ENCODE measurements at regions not wholly inside any gene's neighbourhood (a gene's known extent, or its start where the extent isn't known, plus 50 kb on each side); places are given as distances from the start of the nearest gene placed in this dataset.

DNA sequence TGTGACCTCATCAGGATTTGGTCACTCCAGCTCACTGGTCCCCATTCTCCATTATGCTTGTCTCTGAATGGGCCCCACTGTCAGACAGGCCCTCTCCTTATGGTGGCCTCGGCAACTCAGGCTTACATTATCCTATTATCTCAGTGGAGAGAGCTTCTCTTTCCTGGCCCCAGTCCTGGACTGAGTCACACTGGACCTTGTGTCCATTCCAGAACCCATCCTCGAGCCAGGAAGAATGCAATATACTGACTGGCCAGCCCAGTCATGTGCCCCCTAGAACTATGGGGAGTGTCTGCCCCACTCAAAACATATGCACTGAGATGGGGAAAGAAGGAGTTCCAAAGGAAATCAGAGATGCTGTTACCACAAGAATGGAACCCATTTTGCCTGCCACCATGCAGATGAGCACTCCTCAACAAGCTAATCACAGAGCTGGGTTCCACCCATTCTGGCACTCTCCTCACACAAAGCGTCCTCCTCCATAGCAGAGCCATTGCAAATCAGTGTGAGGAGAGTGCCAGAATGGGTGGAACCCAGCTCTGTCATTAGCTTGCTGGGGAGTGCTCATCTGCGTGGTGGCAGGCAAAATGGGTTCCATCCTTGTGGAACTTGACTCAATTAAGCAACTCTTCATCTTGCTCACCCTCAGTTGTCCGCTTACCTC, 71.9 kb downstream of the CHRNA1 start:
- Histone ChIP-seq H3K27me3 (replicated peaks in 1 of 4; ENCODE audit: control extremely low read depth in 1 of 4, control insufficient read depth in 3 of 4, insufficient read depth in 4 of 4, low read length in 3 of 4) (peaks cover 0 to 22% (median 0%) of the 10 kb centered on the region in 4 experiments), H3K9me3 (ENCODE audit: control extremely low read depth in 1 of 3, control insufficient read depth in 2 of 3, insufficient read depth in 1 of 3, low read length in 2 of 3) (no peaks in the 10 kb centered on the region), H3K4me3 (ENCODE audit: control extremely low read depth in 1 of 5, extremely low read depth in 1 of 5, insufficient read depth in 1 of 5, low read depth in 2 of 5, low read length in 4 of 5) (no peak overlapping the region), H2AFZ (ENCODE audit: insufficient read depth, low read depth, low read length, poor library complexity, severe bottlenecking) (no peak overlapping the region), H3K4me1 (ENCODE audit: control insufficient read depth in 2 of 2, insufficient read depth in 2 of 2, low read length in 2 of 2) (peaks cover 3 to 7% of the 10 kb centered on the region in 2 donors), H3K4me2 (replicated peaks; ENCODE audit: low read depth, low read length, poor library complexity, severe bottlenecking) (no peak overlapping the region), H3K9ac (ENCODE audit: low read length) (no peak overlapping the region), H3K79me2 (ENCODE audit: control insufficient read depth, insufficient read depth, low read length) (peaks cover 6% of the 10 kb centered on the region), H3K36me3 (replicated peaks in 1 of 2; ENCODE audit: control extremely low read depth in 1 of 2, control insufficient read depth in 1 of 2, extremely low read depth in 1 of 2, insufficient read depth in 2 of 2, low read length in 1 of 2) (no peaks in the 10 kb centered on the region), H4K20me1 (ENCODE audit: control insufficient read depth, insufficient read depth, low read length, poor library complexity, severe bottlenecking) (no peaks in the 10 kb centered on the region), H3K27ac (ENCODE audit: low read length in 2 of 2) (no peak overlapping the region)
- Mint-ChIP-seq H3K27me3 (peaks cover 19% of the 10 kb centered on the region), H3K4me3 (no peak overlapping the region), H3K4me1 (peaks cover 5% of the 10 kb centered on the region), H3K27ac (peak overlapping the region; percentile 15), H3K9me3 (ENCODE audit: insufficient read depth) (no peaks in the 10 kb centered on the region)
- WGBS (ENCODE audit: insufficient coverage), result 75% methylated on average over 2 of the region's 5 CpGs
- CTCF ChIA-PET, result interaction anchor here (0.7 to 14.6 kb wide), 5 partner anchors 10 to 231 kb away, joined by 3 to 331 read pairs (median 72); no protein-coding TSS in a partner anchor
- ATAC-seq (ENCODE audit: low read depth), result no peak
- POLR2A ChIA-PET, result no interaction called here
- DNase-seq, result no peak
- TF ChIP-seq EZH2 (IDR thresholded peaks at IDR 0.05; ENCODE audit: borderline replicate concordance, insufficient read depth, low read depth, low read length, poor library complexity, severe bottlenecking), result no peak
- TF ChIP-seq, protein P1, sequence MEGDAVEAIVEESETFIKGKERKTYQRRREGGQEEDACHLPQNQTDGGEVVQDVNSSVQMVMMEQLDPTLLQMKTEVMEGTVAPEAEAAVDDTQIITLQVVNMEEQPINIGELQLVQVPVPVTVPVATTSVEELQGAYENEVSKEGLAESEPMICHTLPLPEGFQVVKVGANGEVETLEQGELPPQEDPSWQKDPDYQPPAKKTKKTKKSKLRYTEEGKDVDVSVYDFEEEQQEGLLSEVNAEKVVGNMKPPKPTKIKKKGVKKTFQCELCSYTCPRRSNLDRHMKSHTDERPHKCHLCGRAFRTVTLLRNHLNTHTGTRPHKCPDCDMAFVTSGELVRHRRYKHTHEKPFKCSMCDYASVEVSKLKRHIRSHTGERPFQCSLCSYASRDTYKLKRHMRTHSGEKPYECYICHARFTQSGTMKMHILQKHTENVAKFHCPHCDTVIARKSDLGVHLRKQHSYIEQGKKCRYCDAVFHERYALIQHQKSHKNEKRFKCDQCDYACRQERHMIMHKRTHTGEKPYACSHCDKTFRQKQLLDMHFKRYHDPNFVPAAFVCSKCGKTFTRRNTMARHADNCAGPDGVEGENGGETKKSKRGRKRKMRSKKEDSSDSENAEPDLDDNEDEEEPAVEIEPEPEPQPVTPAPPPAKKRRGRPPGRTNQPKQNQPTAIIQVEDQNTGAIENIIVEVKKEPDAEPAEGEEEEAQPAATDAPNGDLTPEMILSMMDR (IDR thresholded peaks at IDR 0.05), result no peak
- intact Hi-C loops (cut with micrococcal nuclease), result no loop called here

DNA sequence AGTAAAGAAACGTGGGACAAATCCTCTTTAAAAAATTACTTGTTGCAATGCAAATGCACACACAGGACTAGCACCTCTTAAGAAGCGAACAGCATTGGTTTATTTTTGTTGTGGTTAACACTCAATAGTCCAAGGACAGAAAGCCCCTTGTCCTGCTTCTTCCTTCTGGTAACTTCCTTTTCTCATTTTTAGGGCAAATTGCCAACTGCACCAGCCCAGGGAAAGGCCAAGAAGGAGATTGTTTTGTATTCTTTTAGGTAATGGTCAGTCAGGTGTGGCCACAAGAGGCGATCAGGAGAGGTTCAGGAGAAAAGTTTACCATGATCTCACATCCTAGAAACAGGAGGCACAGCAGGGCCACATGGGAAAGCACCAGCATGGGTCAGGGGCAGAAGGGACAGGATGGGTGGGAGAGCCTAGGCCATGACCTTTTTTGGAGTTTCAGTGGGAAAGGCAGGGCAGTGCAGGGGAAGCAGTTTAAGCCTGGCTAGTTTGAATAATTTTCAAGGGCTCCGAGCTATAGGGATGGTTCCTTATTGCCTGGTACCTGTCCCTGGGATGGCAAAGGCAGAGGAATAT, 73.0 kb downstream of the CHRNA1 start:
- TF ChIP-seq, protein P1 (IDR thresholded peaks at IDR 0.05), result no peak
- Histone ChIP-seq H3K4me3 (ENCODE audit: control extremely low read depth in 1 of 5, extremely low read depth in 1 of 5, insufficient read depth in 1 of 5, low read depth in 2 of 5, low read length in 4 of 5) (no peak overlapping the region), H4K20me1 (ENCODE audit: control insufficient read depth, insufficient read depth, low read length, poor library complexity, severe bottlenecking) (no peaks in the 10 kb centered on the region), H3K9ac (ENCODE audit: low read length) (no peak overlapping the region), H3K79me2 (ENCODE audit: control insufficient read depth, insufficient read depth, low read length) (peaks cover 6% of the 10 kb centered on the region), H3K36me3 (replicated peaks in 1 of 2; ENCODE audit: control extremely low read depth in 1 of 2, control insufficient read depth in 1 of 2, extremely low read depth in 1 of 2, insufficient read depth in 2 of 2, low read length in 1 of 2) (no peaks in the 10 kb centered on the region), H3K27ac (ENCODE audit: low read length in 2 of 2) (no peak overlapping the region), H3K4me2 (replicated peaks; ENCODE audit: low read depth, low read length, poor library complexity, severe bottlenecking) (no peak overlapping the region), H3K4me1 (ENCODE audit: control insufficient read depth in 2 of 2, insufficient read depth in 2 of 2, low read length in 2 of 2) (peaks cover 3 to 7% of the 10 kb centered on the region in 2 donors), H3K27me3 (replicated peaks in 1 of 4; ENCODE audit: control extremely low read depth in 1 of 4, control insufficient read depth in 3 of 4, insufficient read depth in 4 of 4, low read length in 3 of 4) (peaks cover 0 to 20% (median 0%) of the 10 kb centered on the region in 4 experiments), H3K9me3 (ENCODE audit: control extremely low read depth in 1 of 3, control insufficient read depth in 2 of 3, insufficient read depth in 1 of 3, low read length in 2 of 3) (no peaks in the 10 kb centered on the region), H2AFZ (ENCODE audit: insufficient read depth, low read depth, low read length, poor library complexity, severe bottlenecking) (no peak overlapping the region)
- ChIA-PET CTCF (interaction anchor here (0.6 to 14.6 kb wide), 3 partner anchors 84 to 230 kb away, joined by 3 to 331 read pairs (median 194); no protein-coding TSS in a partner anchor), POLR2A (no interaction called here)
- no peaks in the 10 kb centered on the region for H3K9me3 Mint-ChIP-seq (ENCODE audit: insufficient read depth)
- intact Hi-C loops (cut with micrococcal nuclease), result no loop called here
- no peak overlapping the region for H3K4me3 Mint-ChIP-seq
- H3K27ac Mint-ChIP-seq, result no peak overlapping the region
- ATAC-seq (ENCODE audit: low read depth), result no peak
- H3K4me1 Mint-ChIP-seq, result peaks cover 5% of the 10 kb centered on the region
- no peak for DNase-seq
- 79% methylated on average over 1 of the region's 4 CpGs for WGBS (ENCODE audit: insufficient coverage)
- H3K27me3 Mint-ChIP-seq, result peaks cover 19% of the 10 kb centered on the region
